ENCODE measurements at regions not wholly inside any gene's neighbourhood (a gene's known extent, or its start where the extent isn't known, plus 50 kb on each side); places are given as distances from the start of the nearest gene placed in this dataset.

DNA sequence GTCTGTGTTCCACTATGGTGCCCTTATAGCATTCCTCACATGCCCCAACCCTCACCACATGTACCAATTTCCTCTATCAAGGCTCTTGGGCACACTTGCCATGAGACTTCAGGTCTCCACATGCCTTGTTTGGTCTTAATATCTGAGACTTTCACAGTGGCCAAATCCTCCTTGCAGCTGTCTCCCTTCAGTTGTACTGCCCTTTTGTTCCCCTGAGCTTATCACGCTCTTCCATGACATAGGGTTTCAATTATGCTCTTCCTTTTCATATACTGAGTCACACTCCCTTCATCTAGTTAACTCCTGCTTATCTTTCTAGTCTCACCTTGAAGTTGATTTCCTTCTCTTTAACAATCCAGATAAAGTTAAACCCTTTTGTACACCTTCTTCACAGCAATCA, 212.9 kb downstream of the PDHA2 start:
- Mint-ChIP-seq H3K4me3 (no peak overlapping the region), H3K9me3 (no peaks in the 10 kb centered on the region), H3K27me3 (ENCODE audit: low read depth, poor library complexity) (no peaks in the 10 kb centered on the region), H3K27ac (no peak overlapping the region), H3K36me3 (ENCODE audit: low read depth) (no peaks in the 10 kb centered on the region), H3K4me1 (peaks cover 5% of the 10 kb centered on the region)
- DNase-seq, result no peak
- TF ChIP-seq, protein P1, sequence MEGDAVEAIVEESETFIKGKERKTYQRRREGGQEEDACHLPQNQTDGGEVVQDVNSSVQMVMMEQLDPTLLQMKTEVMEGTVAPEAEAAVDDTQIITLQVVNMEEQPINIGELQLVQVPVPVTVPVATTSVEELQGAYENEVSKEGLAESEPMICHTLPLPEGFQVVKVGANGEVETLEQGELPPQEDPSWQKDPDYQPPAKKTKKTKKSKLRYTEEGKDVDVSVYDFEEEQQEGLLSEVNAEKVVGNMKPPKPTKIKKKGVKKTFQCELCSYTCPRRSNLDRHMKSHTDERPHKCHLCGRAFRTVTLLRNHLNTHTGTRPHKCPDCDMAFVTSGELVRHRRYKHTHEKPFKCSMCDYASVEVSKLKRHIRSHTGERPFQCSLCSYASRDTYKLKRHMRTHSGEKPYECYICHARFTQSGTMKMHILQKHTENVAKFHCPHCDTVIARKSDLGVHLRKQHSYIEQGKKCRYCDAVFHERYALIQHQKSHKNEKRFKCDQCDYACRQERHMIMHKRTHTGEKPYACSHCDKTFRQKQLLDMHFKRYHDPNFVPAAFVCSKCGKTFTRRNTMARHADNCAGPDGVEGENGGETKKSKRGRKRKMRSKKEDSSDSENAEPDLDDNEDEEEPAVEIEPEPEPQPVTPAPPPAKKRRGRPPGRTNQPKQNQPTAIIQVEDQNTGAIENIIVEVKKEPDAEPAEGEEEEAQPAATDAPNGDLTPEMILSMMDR (IDR thresholded peaks at IDR 0.05), result no peak

- H3K4me1 Mint-ChIP-seq, result peaks cover 5% of the 10 kb centered on the region
- DNase-seq, result no peak
- H3K27ac Mint-ChIP-seq, result no peak overlapping the region
- no peak overlapping the region for H3K4me3 Mint-ChIP-seq
- H3K36me3 Mint-ChIP-seq (ENCODE audit: low read depth), result no peaks in the 10 kb centered on the region
- no peaks in the 10 kb centered on the region for H3K9me3 Mint-ChIP-seq
- TF ChIP-seq, protein P1 (IDR thresholded peaks at IDR 0.05), result no peak
- H3K27me3 Mint-ChIP-seq (ENCODE audit: low read depth, poor library complexity), result no peaks in the 10 kb centered on the region
Measured at GRCh38 chr4:96056346-96056934, 216.5 kb downstream of the PDHA2 start.

GRCh38 chr4:96063639-96064038, 223.7 kb downstream of the PDHA2 start:
- H3K36me3 Mint-ChIP-seq (ENCODE audit: low read depth), result no peaks in the 10 kb centered on the region
- TF ChIP-seq, protein P1 (IDR thresholded peaks at IDR 0.05), result no peak
- no peaks in the 10 kb centered on the region for H3K9me3 Mint-ChIP-seq

GRCh38 chr4:96073461-96073860, 233.6 kb downstream of the PDHA2 start:
- no peaks in the 10 kb centered on the region for H3K9me3 Mint-ChIP-seq
- no peaks in the 10 kb centered on the region for H3K27me3 Mint-ChIP-seq (ENCODE audit: low read depth, poor library complexity)
- TF ChIP-seq, protein P1 (IDR thresholded peaks at IDR 0.05), result no peak
- H3K4me1 Mint-ChIP-seq, result no peaks in the 10 kb centered on the region
- no peak overlapping the region for H3K4me3 Mint-ChIP-seq
- no peaks in the 10 kb centered on the region for H3K36me3 Mint-ChIP-seq (ENCODE audit: low read depth)
- no peak overlapping the region for H3K27ac Mint-ChIP-seq
- no peak for DNase-seq

More at GRCh38 chr4:96063639-96064038, 223.7 kb downstream of the PDHA2 start:
- Mint-ChIP-seq H3K4me1 (no peaks in the 10 kb centered on the region), H3K27me3 (ENCODE audit: low read depth, poor library complexity) (no peaks in the 10 kb centered on the region), H3K4me3 (no peak overlapping the region), H3K27ac (no peak overlapping the region)
- no peak for DNase-seq

GRCh38 chr4:96092151-96092705, 252.3 kb downstream of the PDHA2 start:
- Mint-ChIP-seq H3K36me3 (ENCODE audit: low read depth) (no peaks in the 10 kb centered on the region), H3K27me3 (ENCODE audit: low read depth, poor library complexity) (no peaks in the 10 kb centered on the region), H3K27ac (no peak overlapping the region), H3K4me3 (no peak overlapping the region), H3K4me1 (no peaks in the 10 kb centered on the region), H3K9me3 (no peaks in the 10 kb centered on the region)
- TF ChIP-seq, protein P1 (IDR thresholded peaks at IDR 0.05), result no peak
- no peak for DNase-seq

DNA sequence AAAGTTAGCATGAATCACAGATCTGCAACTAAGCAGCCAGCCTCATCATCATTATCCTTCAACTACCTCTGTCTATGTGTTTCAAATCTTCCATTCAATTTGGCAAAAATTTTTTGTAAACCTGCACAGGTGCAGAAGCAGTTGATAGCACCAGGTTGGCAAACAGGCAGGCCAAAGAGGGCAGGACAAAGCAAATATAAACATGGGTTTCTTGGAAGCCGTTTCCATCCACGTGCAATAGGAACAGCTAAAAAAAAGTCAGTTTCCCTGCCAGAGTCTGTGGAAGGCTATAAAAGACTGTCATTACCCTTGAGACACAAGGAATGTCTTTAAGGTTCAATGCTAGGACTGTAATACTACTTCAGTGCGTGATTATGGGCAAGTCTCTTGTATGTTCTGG, 253.2 kb downstream of the PDHA2 start:
- Mint-ChIP-seq H3K27me3 (ENCODE audit: low read depth, poor library complexity) (no peaks in the 10 kb centered on the region), H3K27ac (no peak overlapping the region)

More for the DNA sequence above, 253.2 kb downstream of the PDHA2 start:
- H3K36me3 Mint-ChIP-seq (ENCODE audit: low read depth), result no peaks in the 10 kb centered on the region
- no peaks in the 10 kb centered on the region for H3K4me1 Mint-ChIP-seq
- no peaks in the 10 kb centered on the region for H3K9me3 Mint-ChIP-seq
- no peak overlapping the region for H3K4me3 Mint-ChIP-seq
- TF ChIP-seq, protein P1 (IDR thresholded peaks at IDR 0.05), result no peak
- DNase-seq, result no peak
